ENCODE measurements at regions not wholly inside any gene's neighbourhood (a gene's known extent, or its start where the extent isn't known, plus 50 kb on each side); places are given as distances from the start of the nearest gene placed in this dataset.

DNA sequence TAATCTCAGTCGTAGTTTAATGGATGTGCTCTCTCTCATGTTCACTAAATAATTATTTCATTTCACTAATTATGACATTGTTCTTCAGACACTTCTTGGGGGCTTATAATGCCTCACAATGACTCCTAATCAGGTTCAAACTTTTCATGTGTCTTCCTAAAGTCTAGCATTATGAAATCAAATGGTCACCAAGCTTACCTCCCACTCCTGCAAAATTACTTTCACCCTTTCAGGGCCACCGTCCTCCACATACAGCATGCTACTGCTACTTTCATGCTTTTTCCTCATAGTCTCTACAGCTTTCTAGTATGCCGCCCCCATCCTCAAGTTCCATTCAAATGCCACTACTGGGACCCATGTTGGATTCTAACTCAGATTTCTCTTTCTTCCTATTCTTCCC is 59.8 kb upstream of the C1orf53 start:
- Histone ChIP-seq H3K79me2 (ENCODE audit: control insufficient read depth, insufficient read depth, low read length) (no peaks in the 10 kb centered on the region), H3K4me3 (ENCODE audit: control extremely low read depth in 1 of 5, extremely low read depth in 1 of 5, insufficient read depth in 1 of 5, low read depth in 2 of 5, low read length in 4 of 5) (no peak overlapping the region), H3K27ac (ENCODE audit: low read length in 2 of 2) (no peak overlapping the region), H3K9me3 (ENCODE audit: control extremely low read depth in 1 of 3, control insufficient read depth in 2 of 3, insufficient read depth in 1 of 3, low read length in 2 of 3) (no peaks in the 10 kb centered on the region), H3K9ac (ENCODE audit: low read length) (no peak overlapping the region), H3K4me1 (ENCODE audit: control insufficient read depth in 2 of 2, insufficient read depth in 2 of 2, low read length in 2 of 2) (no peaks in the 10 kb centered on the region), H3K27me3 (replicated peaks in 1 of 4; ENCODE audit: control extremely low read depth in 1 of 4, control insufficient read depth in 3 of 4, insufficient read depth in 4 of 4, low read length in 3 of 4) (no peaks in the 10 kb centered on the region), H4K20me1 (ENCODE audit: control insufficient read depth, insufficient read depth, low read length, poor library complexity, severe bottlenecking) (no peaks in the 10 kb centered on the region), H2AFZ (ENCODE audit: insufficient read depth, low read depth, low read length, poor library complexity, severe bottlenecking) (no peak overlapping the region), H3K4me2 (replicated peaks; ENCODE audit: low read depth, low read length, poor library complexity, severe bottlenecking) (no peak overlapping the region), H3K36me3 (replicated peaks in 1 of 2; ENCODE audit: control extremely low read depth in 1 of 2, control insufficient read depth in 1 of 2, extremely low read depth in 1 of 2, insufficient read depth in 2 of 2, low read length in 1 of 2) (no peaks in the 10 kb centered on the region)
- Mint-ChIP-seq H3K27ac (no peak overlapping the region), H3K27me3 (no peaks in the 10 kb centered on the region), H3K4me3 (no peak overlapping the region), H3K9me3 (ENCODE audit: insufficient read depth) (no peaks in the 10 kb centered on the region), H3K4me1 (peaks cover 3% of the 10 kb centered on the region)
- ATAC-seq (ENCODE audit: low read depth), result no peak
- ChIA-PET CTCF (interaction anchor here (1.0 kb wide), 1 partner anchor 26 kb away, joined by 3 read pairs; no protein-coding TSS in a partner anchor), POLR2A (no interaction called here)
- TF ChIP-seq, protein P1, sequence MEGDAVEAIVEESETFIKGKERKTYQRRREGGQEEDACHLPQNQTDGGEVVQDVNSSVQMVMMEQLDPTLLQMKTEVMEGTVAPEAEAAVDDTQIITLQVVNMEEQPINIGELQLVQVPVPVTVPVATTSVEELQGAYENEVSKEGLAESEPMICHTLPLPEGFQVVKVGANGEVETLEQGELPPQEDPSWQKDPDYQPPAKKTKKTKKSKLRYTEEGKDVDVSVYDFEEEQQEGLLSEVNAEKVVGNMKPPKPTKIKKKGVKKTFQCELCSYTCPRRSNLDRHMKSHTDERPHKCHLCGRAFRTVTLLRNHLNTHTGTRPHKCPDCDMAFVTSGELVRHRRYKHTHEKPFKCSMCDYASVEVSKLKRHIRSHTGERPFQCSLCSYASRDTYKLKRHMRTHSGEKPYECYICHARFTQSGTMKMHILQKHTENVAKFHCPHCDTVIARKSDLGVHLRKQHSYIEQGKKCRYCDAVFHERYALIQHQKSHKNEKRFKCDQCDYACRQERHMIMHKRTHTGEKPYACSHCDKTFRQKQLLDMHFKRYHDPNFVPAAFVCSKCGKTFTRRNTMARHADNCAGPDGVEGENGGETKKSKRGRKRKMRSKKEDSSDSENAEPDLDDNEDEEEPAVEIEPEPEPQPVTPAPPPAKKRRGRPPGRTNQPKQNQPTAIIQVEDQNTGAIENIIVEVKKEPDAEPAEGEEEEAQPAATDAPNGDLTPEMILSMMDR (IDR thresholded peaks at IDR 0.05), result no peak
- TF ChIP-seq EZH2 (IDR thresholded peaks at IDR 0.05; ENCODE audit: borderline replicate concordance, insufficient read depth, low read depth, low read length, poor library complexity, severe bottlenecking), result no peak
- no peak for DNase-seq
- intact Hi-C loops (cut with micrococcal nuclease), result no loop called here
- 94% methylated on average over 2 of the region's 3 CpGs for WGBS (ENCODE audit: insufficient coverage)

DNA sequence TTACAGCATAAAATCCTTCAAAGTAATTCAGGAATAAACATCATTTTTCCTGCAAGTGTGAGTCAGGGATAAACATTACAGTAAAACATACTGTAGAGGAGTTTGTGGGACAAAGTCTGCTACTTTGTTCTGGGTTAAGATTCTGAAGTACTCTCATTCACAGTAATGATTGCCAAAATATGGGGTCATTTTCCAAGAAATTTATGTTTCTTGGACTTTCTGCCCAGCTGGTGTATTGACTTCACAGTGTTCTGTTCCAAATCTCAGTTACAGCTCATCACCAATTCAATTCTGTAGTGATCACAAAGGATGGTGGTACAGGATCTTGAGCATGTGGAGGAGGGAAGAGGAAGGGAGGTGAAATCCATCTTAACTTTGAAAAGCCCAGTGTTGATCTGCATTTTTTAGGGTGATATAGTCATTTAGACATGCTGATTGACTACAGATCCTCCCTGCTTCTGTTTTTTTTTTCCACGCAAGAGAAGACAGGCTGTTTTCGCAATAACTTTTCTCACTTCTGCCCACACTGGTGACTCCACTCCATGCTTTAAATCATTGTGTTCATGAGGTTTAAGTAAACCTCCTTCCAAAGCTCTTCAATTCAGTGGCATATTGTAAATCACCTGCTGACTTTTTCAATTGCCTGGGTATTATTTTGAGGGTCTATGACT is 60.4 kb upstream of the C1orf53 start:
- CTCF ChIA-PET, result no interaction called here

More for the DNA sequence above, 60.4 kb upstream of the C1orf53 start:
- Mint-ChIP-seq H3K9me3 (ENCODE audit: insufficient read depth) (no peaks in the 10 kb centered on the region), H3K27ac (no peak overlapping the region), H3K4me3 (no peak overlapping the region), H3K27me3 (no peaks in the 10 kb centered on the region), H3K4me1 (peaks cover 3% of the 10 kb centered on the region)
- Histone ChIP-seq H3K9ac (ENCODE audit: low read length) (no peak overlapping the region), H3K27ac (ENCODE audit: low read length in 2 of 2) (no peak overlapping the region), H3K79me2 (ENCODE audit: control insufficient read depth, insufficient read depth, low read length) (no peaks in the 10 kb centered on the region), H3K9me3 (ENCODE audit: control extremely low read depth in 1 of 3, control insufficient read depth in 2 of 3, insufficient read depth in 1 of 3, low read length in 2 of 3) (no peaks in the 10 kb centered on the region), H3K4me1 (ENCODE audit: control insufficient read depth in 2 of 2, insufficient read depth in 2 of 2, low read length in 2 of 2) (no peaks in the 10 kb centered on the region), H4K20me1 (ENCODE audit: control insufficient read depth, insufficient read depth, low read length, poor library complexity, severe bottlenecking) (no peaks in the 10 kb centered on the region), H3K36me3 (replicated peaks in 1 of 2; ENCODE audit: control extremely low read depth in 1 of 2, control insufficient read depth in 1 of 2, extremely low read depth in 1 of 2, insufficient read depth in 2 of 2, low read length in 1 of 2) (no peaks in the 10 kb centered on the region), H3K4me3 (ENCODE audit: control extremely low read depth in 1 of 5, extremely low read depth in 1 of 5, insufficient read depth in 1 of 5, low read depth in 2 of 5, low read length in 4 of 5) (no peak overlapping the region), H3K27me3 (replicated peaks in 1 of 4; ENCODE audit: control extremely low read depth in 1 of 4, control insufficient read depth in 3 of 4, insufficient read depth in 4 of 4, low read length in 3 of 4) (no peaks in the 10 kb centered on the region), H3K4me2 (replicated peaks; ENCODE audit: low read depth, low read length, poor library complexity, severe bottlenecking) (no peak overlapping the region), H2AFZ (ENCODE audit: insufficient read depth, low read depth, low read length, poor library complexity, severe bottlenecking) (no peak overlapping the region)
- POLR2A ChIA-PET, result no interaction called here
- ATAC-seq (ENCODE audit: low read depth) (no peak), DNase-seq (no peak)
- no CpG with 5 or more reads among the region's 2 CpGs for WGBS (ENCODE audit: insufficient coverage)
- TF ChIP-seq EZH2 (IDR thresholded peaks at IDR 0.05; ENCODE audit: borderline replicate concordance, insufficient read depth, low read depth, low read length, poor library complexity, severe bottlenecking), result no peak
- TF ChIP-seq, protein P1 (IDR thresholded peaks at IDR 0.05), result no peak
- intact Hi-C loops (cut with micrococcal nuclease), result no loop called here
